SW480 (cell line): ENCODE measurements at regions not wholly inside any gene's neighbourhood (a gene's known extent, or its start where the extent isn't known, plus 50 kb on each side); places are given as distances from the start of the nearest gene placed in this dataset.
"Not testable (repeated sequence)": the region's sequence is repeated elsewhere in the genome, so short reads cannot be mapped to it uniquely, and the experiment has no call there.

ENCODE experiments used
- DNase-seq: peaks from one replicate; pipeline ENCODE4 v3.0.0-alpha.2; 2016; ENCODE audit warnings: low spot score

DNA sequence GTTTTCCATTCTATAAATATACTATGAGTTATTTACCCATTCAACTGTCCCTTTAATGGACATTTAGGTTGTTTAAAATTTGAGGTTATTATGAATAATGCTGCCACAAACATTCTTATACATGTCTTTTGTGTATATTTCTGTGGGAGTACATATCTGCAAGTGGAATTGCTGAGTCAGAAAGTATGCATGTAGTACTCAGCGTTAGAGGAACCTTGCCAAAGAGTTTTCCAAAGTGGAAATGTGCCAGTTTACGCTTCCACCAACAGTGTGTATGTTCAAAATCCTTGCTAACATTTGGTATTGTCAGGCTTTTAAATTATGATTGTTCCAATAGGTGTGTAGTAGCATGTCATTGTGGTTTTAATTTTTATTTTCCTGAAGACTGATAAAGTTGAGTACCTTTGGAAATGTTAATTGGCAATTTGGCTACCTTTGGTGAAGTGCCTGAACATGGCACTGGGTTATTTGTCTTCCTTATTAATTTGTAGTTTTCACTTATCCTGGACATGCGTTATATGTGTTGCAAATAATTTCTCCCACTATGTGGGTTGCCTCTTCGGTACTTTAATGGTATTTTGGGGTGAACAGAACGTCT is 341.2 kb downstream of the CD83 start:
- no peak for DNase-seq

- DNase-seq = no peak
These were observed 341.7 kb downstream of the CD83 start for GRCh38 chr6:14459315-14459714.

- DNase-seq = no peak
These were observed 343.0 kb downstream of the CD83 start for GRCh38 chr6:14460556-14460955.

GRCh38 chr6:14462135-14462534 is 344.6 kb downstream of the CD83 start:
- no peak for DNase-seq

- no peak for DNase-seq
These were observed 345.0 kb downstream of the CD83 start for GRCh38 chr6:14462566-14462965.

GRCh38 chr6:14463110-14463509 is 345.5 kb downstream of the CD83 start:
- no peak for DNase-seq

GRCh38 chr6:14464055-14464454 is 346.5 kb downstream of the CD83 start:
- no peak for DNase-seq

GRCh38 chr6:14464716-14465115 is 347.1 kb downstream of the CD83 start:
- DNase-seq = no peak

GRCh38 chr6:14466278-14466677 is 348.7 kb downstream of the CD83 start:
- no peak for DNase-seq

- no peak for DNase-seq
These were observed 350.0 kb downstream of the CD83 start for GRCh38 chr6:14467591-14467990.

GRCh38 chr6:14468647-14469321 is 351.2 kb downstream of the CD83 start:
- no peak for DNase-seq

DNA sequence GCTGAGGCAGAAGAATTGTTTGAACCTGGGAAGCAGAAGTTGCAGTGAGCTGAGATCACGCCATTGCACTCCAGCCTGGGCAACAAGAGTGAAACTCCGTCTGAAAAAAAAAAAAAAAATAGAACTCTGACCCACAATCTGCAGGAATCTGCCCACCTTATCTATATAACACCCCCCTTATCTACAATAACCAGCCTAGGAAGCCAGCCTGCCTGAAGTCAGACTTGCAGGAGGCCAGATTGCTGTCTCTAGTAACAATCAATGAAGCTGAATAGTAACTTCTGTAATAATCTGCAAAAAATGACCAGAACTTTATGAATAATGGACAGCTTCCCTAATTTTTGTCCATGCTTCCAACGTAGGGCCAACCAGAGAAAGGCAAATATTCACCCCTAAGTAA is 352.5 kb downstream of the CD83 start:
- no peak for DNase-seq

DNA sequence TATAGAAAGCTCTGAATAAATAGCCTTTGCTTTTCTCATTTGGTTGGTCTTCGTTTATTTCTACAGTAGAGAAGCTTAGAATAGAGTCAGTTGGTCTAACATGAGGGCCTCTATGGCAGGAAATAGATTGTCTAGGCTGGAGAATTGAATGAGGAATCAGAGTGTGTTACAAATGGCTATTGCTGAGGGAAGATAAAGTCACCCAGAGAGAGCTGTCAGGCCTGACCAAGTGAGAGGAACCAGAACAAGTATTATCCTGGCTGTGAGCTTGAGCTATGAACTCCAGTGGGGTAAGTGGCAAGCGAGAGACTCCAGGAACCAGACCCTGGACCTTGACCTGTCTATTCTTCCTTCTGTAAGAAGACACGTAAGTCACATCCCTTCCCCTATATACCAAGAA is 353.1 kb downstream of the CD83 start:
- no peak for DNase-seq

GRCh38 chr6:14472255-14472985 is 354.8 kb downstream of the CD83 start:
- no peak for DNase-seq

DNA sequence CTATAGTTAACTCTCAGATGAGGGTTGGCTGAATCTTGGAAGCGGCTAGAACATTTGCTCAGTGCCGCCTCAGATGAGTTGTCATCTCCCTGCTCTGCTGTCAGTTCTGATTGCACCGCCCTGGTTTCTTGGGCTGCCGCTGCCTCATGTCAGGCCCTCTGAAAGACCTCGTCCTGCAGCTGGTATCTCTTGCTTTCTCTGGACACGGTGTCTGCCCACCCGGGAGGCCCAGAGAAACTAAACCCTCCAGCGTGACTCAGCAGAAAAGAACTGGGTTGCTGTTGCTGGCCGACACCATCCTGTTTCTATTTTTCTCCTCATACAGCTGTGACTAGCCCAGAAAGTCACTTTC is 355.4 kb downstream of the CD83 start:
- DNase-seq = no peak

GRCh38 chr6:14474816-14475215 is 357.2 kb downstream of the CD83 start:
- no peak for DNase-seq

DNA sequence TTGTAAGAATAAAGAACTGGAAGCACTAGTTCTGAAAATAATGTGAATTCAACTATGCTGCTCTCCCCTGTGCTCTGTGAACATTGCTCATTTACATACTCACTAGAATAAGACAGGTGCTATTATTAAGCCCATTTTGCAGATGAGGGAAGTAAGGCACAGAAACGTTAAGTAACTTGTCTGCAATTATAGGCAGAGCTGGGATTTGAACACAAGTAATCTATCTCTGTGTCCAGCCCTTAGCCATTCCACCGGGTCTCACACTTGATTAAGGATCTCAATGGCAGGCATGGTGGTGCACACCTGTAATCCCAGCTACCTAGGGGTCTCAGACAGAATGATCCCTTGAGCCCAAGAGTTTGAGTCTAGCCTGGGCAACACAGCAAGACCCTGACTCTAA is 357.7 kb downstream of the CD83 start:
- DNase-seq = no peak

DNA sequence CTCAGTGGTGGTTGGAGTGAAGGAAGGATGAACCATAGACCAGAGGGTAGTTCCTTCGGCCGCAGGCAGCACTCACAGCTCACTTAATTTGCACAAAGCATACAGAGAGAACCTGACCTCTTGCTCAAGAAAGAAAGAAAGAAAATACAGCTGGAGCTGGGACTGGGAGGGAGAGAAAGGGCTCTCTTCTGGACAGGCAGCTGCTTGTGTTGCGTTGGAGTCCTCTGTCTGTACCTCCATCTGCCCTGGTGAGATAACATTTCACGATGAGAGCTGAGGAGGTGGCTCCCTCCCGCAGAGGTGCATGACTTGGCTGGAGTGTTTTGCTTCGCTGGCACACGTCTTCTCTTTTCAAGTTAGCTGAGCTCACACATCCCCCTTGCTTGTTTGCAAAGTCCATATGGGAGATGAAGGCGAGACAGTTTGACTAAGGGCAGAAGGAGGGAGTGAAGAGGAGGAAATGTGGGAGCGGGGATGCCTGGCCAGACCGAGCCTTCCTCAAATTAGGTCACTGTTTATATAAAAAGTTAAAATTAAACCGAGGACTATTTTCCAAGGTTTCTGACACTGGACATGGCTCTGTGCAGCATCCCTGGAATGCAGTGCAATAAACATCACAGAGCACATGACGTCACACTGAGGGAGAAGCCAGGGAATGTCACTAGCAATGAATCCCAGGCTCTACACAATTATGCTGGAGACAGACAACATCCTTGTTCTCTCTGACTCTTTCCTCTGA is 359.4 kb downstream of the CD83 start:
- DNase-seq = peak; percentile 17

DNA sequence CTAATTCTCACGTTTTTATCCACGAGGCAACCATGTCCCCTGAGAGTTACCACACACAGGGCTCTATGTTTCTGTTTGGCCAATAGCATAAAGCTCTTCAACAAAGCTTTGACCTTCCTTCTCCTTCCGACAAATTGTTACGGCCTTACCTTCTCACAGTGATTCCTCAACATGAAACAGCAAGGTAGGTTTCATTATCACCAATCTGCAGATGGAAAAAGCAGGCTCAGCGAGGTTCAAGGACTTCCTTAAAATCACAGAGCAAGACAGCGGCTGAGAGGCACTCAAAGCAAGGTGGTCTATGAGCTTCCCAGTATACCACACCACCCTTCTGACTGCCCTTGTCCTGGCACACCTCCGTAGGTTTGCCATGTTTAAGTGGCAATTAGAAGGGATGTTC is 360.0 kb downstream of the CD83 start:
- no peak for DNase-seq

- no peak for DNase-seq
These were observed 361.0 kb downstream of the CD83 start for GRCh38 chr6:14478381-14479225.

DNA sequence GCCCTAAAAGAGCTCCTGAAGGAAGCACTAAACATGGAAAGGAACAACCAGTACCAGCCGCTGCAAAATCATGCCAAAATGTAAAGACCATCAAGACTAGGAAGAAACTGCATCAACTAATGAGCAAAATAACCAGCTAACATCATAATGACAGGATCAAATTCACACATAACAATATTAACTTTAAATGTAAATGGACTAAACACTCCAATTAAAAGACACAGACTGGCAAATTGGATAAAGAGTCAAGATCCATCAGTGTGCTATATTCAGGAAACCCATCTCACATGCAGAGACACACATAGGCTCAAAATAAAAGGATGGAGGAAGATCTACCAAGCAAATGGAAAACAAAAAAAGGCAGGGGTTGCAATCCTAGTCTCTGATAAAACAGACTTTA is 364.4 kb downstream of the CD83 start:
- DNase-seq = not testable (repeated sequence)

- DNase-seq = no peak
These were observed 370.1 kb downstream of the CD83 start for GRCh38 chr6:14487625-14488024.
